K562 (cell line): ENCODE measurements at regions not wholly inside any gene's neighbourhood (a gene's known extent, or its start where the extent isn't known, plus 50 kb on each side); places are given as distances from the start of the nearest gene placed in this dataset.

Experiments
- ATAC-seq: fragments of 200-7000 bp; cut with Tn5 transposase; 3 replicates; pipeline ENCODE4 v1.9.1; 2020; ENCODE audit warnings: moderate library complexity
- BruUV-seq: library from RNA; stranded (reverse); fragments of 400-500 nt; replicated peaks from 2 replicates; lab custom pipeline; 2021; lab: Mats Ljungman, UMichigan
- CTCF ChIA-PET: fragments of 300-600 bp; formaldehyde crosslinking; extraction: SDS; loops from one replicate; lab custom pipeline; 2021; ENCODE audit warnings: low intra/inter-chr PET ratio; lab: Yijun Ruan, JAX
- POLR2A ChIA-PET: fragments of 300-600, 350-650 bp; sonication (Branson Sonifier 250); formaldehyde crosslinking; extraction: SDS; loops from one replicate; lab custom pipeline; 2021; ENCODE audit warnings: antibody characterized with exemption, inconsistent platforms; lab: Yijun Ruan, JAX
- DNase-seq, 4 experiments: peaks; one replicate each; pipeline versions ENCODE4 v3.0.0 to v3.0.0-alpha.2; 2011 to 2018; ENCODE audit warnings: low spot score in 3 of 4, mixed read lengths in 3 of 4; ENCODE audit errors: extremely low read depth in 1 of 4
- FAIRE-seq: peaks from 2 replicates; lab custom pipeline; 2011; peaks lifted over from hg19 to GRCh38; lab: Jason Lieb, UNC
- H2AFZ ChIP-seq: 2 replicates; pipeline ENCODE4 v1.6.0; 2011; ENCODE audit warnings: low read depth, low read length, control low read depth, inconsistent platforms
- H3K27ac ChIP-seq: fragments of 200-600 bp; 3 replicates; pipeline ENCODE4 v1.8.0; 2011; ENCODE audit warnings: low read depth, mild to moderate bottlenecking, control low read depth, inconsistent platforms, low read length, moderate library complexity, mixed read lengths; ENCODE audit errors: extremely low read depth
- H3K27me3 ChIP-seq, 2 experiments: fragments of 300-600 bp in 1 of 2; 2 replicates in 1 of 2; 3 replicates in 1 of 2; pipeline versions ENCODE4 v1.6.0 to v1.8.0; 2011; ENCODE audit warnings: inconsistent platforms in 2 of 2, low read length in 2 of 2, mild to moderate bottlenecking in 1 of 2, mixed read lengths in 1 of 2, moderate library complexity in 1 of 2; ENCODE audit not compliant: control insufficient read depth in 2 of 2, insufficient read depth in 2 of 2
- H3K36me3 ChIP-seq: fragments of 300-600 bp; 3 replicates; pipeline ENCODE4 v1.8.0; 2011; ENCODE audit warnings: mild to moderate bottlenecking, low read length, inconsistent platforms; ENCODE audit not compliant: control insufficient read depth, insufficient read depth
- H3K4me1 ChIP-seq, 2 experiments: fragments of 200-600 bp in 1 of 2; replicated peaks in 1 of 2; 2 replicates in 1 of 2; 3 replicates in 1 of 2; pipeline versions ENCODE4 v1.5.1 to v1.8.0; 2011; ENCODE audit warnings: inconsistent platforms in 2 of 2, low read length in 2 of 2, mild to moderate bottlenecking in 1 of 2, mixed read lengths in 1 of 2, moderate library complexity in 1 of 2; ENCODE audit not compliant: control insufficient read depth in 2 of 2, insufficient read depth in 2 of 2
- H3K4me2 ChIP-seq: 2 replicates; pipeline ENCODE4 v1.6.1; 2011; ENCODE audit warnings: low read length, control low read depth, inconsistent platforms, mixed read lengths; ENCODE audit not compliant: insufficient read depth
- H3K4me3 ChIP-seq: fragments of 200-600 bp; sonication (generic), shearing (Covaris generic); 2 replicates; pipeline ENCODE4 v1.5.1; 2016; ENCODE audit warnings: control low read depth, inconsistent platforms
- H3K79me2 ChIP-seq: fragments of 200-600 bp; 3 replicates; pipeline ENCODE4 v1.8.0; 2011; ENCODE audit warnings: low read length, inconsistent platforms; ENCODE audit not compliant: control insufficient read depth, insufficient read depth
- H3K9ac ChIP-seq, 2 experiments: 2 replicates each; pipeline versions ENCODE4 v1.6.0 to v1.6.1; 2011; ENCODE audit warnings: low read depth in 2 of 2, low read length in 2 of 2, control low read depth in 1 of 2, inconsistent platforms in 1 of 2, mild to moderate bottlenecking in 1 of 2, mixed read lengths in 1 of 2; ENCODE audit not compliant: insufficient read depth in 1 of 2
- H3K9me1 ChIP-seq: one replicate; pipeline ENCODE4 v1.6.0; 2011; ENCODE audit warnings: inconsistent platforms, mild to moderate bottlenecking, low read length, moderate library complexity; ENCODE audit not compliant: control insufficient read depth, insufficient read depth
- H3K9me3 ChIP-seq: replicated peaks from 2 replicates; pipeline ENCODE4 v1.5.1; 2011; ENCODE audit warnings: low read depth, low read length, inconsistent platforms; ENCODE audit not compliant: control insufficient read depth, insufficient read depth
- H4K20me1 ChIP-seq: replicated peaks from 2 replicates; pipeline ENCODE4 v1.6.1; 2011; ENCODE audit warnings: low read length, inconsistent platforms, mixed read lengths; ENCODE audit not compliant: control insufficient read depth, insufficient read depth
- BCOR ChIP-seq: fragments of 450-650 bp; IDR thresholded peaks from 2 replicates; pipeline ENCODE4 v1.6.1; 2016
- CSDE1 ChIP-seq, 2 experiments: fragments of 450-650 bp; IDR thresholded peaks; 2 replicates each; pipeline ENCODE4 v1.6.1; 2016; ENCODE audit warnings: mild to moderate bottlenecking in 1 of 2
- ERF ChIP-seq: fragments of 450-650 bp; formaldehyde crosslinking; IDR thresholded peaks from 2 replicates; pipeline ENCODE4 v1.4.0; 2020; ENCODE audit warnings: mild to moderate bottlenecking, mixed read lengths
- PHF8 ChIP-seq: fragments of 200-600 bp; sonication (generic); IDR thresholded peaks from 2 replicates; pipeline ENCODE4 v1.6.1; 2012; ENCODE audit warnings: mixed run types, mild to moderate bottlenecking, inconsistent platforms, low read length, moderate library complexity, borderline replicate concordance
- POLR2B ChIP-seq: fragments of 450-650 bp; IDR thresholded peaks from 2 replicates; pipeline ENCODE4 v1.6.1; 2018; ENCODE audit warnings: low read depth; ENCODE audit not compliant: partially characterized antibody
- ZNF551 ChIP-seq: fragments of 250-450 bp; sonication (Bioruptor Pico); IDR thresholded peaks from 2 replicates; pipeline ENCODE4 v1.5.0; 2021; ENCODE audit warnings: mild to moderate bottlenecking, moderate library complexity
- WGBS: fragments of 100-300 bp; shearing (Covaris generic); methylation state at CpG from one replicate; pipeline ENCODE4 v1.1.6; 2016; ENCODE audit warnings: low coverage, mixed read lengths; ENCODE audit not compliant: insufficient coverage; ENCODE audit errors: missing lambda C conversion rate; 5-methylcytosine and 5-hydroxymethylcytosine counted together
- in situ Hi-C: fragments of 300-500 bp; cut with MboI; formaldehyde crosslinking; loops from 4 replicates; pipeline ENCODE4 v1.15.0; 2018; ENCODE audit warnings: inconsistent platforms, mixed read lengths
- intact Hi-C: fragments of 100-400 bp; cut with micrococcal nuclease; formaldehyde crosslinking; loops from 2 replicates; pipeline ENCODE4 v1.14.2; 2022
- TF ChIP-seq, protein P1 (sequence below): IDR thresholded peaks from 3 replicates; pipeline ENCODE4 v1.6.1; 2011; ENCODE audit warnings: borderline replicate concordance, mild to moderate bottlenecking; ENCODE audit not compliant: insufficient read length, insufficient read depth
- TF ChIP-seq, protein P2 (sequence below): fragments of 200-400 bp; formaldehyde crosslinking; IDR thresholded peaks from 2 replicates; pipeline ENCODE4 v1.6.1; 2017; ENCODE audit warnings: mild to moderate bottlenecking, low read depth, low read length, moderate library complexity
- TF ChIP-seq, protein P3 (sequence below): fragments of 450-650 bp; IDR thresholded peaks from 2 replicates; pipeline ENCODE4 v1.6.1; 2018; ENCODE audit not compliant: partially characterized antibody

DNA sequence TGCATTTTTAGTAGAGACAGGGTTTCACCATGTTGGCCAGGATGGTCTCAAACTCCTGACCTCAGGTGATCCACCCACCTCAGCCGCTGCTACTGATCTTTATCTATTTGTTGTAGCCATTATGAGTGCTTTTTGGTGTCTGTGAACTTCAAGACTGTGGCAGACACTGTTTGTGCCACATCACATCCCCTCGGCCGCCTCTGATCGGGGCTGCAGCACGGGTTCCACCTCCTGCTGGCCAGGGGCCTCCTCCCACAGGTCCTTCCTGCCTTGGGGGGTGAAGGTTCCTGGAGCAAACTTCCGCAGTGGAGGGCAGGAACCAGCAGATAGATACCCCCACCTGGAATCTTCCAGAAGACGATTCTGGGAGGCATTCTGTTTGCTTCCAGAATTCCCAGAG, 98.5 kb downstream of the C9orf50 start:
- Histone ChIP-seq H4K20me1 (no peaks in the 10 kb centered on the region), H3K4me3 (no peak overlapping the region), H3K36me3 (no peaks in the 10 kb centered on the region), H3K27me3 (no peaks in the 10 kb centered on the region; a peak in 1 of 5 replicates), H3K4me2 (no peak overlapping the region), H3K9me1 (no peaks in the 10 kb centered on the region), H3K27ac (no peak overlapping the region), H3K9me3 (no peaks in the 10 kb centered on the region), H3K4me1 (peaks cover 9 to 11% of the 10 kb centered on the region in 2 experiments; a peak in 4 of 5 replicates), H3K79me2 (no peaks in the 10 kb centered on the region), H2AFZ (no peak overlapping the region), H3K9ac (no peak overlapping the region; a peak in 1 of 4 replicates)
- no TSS peak for BruUV-seq
- FAIRE-seq (no peak), ATAC-seq (no peak), DNase-seq (no peak)
- in situ Hi-C loops (no loop called here), intact Hi-C loops (no loop called here)
- POLR2A ChIA-PET = interaction anchor here (0.8 kb wide), 1 partner anchor 60 kb away, joined by 5 read pairs; no protein-coding TSS in a partner anchor
- WGBS = 20% methylated on average over 6 of the region's 7 CpGs
- CTCF ChIA-PET = no interaction called here
- TF ChIP-seq, protein P1, sequence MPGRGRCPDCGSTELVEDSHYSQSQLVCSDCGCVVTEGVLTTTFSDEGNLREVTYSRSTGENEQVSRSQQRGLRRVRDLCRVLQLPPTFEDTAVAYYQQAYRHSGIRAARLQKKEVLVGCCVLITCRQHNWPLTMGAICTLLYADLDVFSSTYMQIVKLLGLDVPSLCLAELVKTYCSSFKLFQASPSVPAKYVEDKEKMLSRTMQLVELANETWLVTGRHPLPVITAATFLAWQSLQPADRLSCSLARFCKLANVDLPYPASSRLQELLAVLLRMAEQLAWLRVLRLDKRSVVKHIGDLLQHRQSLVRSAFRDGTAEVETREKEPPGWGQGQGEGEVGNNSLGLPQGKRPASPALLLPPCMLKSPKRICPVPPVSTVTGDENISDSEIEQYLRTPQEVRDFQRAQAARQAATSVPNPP = no peak
- TF ChIP-seq ERF = no peak
- TF ChIP-seq, protein P2, sequence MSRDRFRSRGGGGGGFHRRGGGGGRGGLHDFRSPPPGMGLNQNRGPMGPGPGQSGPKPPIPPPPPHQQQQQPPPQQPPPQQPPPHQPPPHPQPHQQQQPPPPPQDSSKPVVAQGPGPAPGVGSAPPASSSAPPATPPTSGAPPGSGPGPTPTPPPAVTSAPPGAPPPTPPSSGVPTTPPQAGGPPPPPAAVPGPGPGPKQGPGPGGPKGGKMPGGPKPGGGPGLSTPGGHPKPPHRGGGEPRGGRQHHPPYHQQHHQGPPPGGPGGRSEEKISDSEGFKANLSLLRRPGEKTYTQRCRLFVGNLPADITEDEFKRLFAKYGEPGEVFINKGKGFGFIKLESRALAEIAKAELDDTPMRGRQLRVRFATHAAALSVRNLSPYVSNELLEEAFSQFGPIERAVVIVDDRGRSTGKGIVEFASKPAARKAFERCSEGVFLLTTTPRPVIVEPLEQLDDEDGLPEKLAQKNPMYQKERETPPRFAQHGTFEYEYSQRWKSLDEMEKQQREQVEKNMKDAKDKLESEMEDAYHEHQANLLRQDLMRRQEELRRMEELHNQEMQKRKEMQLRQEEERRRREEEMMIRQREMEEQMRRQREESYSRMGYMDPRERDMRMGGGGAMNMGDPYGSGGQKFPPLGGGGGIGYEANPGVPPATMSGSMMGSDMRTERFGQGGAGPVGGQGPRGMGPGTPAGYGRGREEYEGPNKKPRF = no peak
- TF ChIP-seq, protein P3, sequence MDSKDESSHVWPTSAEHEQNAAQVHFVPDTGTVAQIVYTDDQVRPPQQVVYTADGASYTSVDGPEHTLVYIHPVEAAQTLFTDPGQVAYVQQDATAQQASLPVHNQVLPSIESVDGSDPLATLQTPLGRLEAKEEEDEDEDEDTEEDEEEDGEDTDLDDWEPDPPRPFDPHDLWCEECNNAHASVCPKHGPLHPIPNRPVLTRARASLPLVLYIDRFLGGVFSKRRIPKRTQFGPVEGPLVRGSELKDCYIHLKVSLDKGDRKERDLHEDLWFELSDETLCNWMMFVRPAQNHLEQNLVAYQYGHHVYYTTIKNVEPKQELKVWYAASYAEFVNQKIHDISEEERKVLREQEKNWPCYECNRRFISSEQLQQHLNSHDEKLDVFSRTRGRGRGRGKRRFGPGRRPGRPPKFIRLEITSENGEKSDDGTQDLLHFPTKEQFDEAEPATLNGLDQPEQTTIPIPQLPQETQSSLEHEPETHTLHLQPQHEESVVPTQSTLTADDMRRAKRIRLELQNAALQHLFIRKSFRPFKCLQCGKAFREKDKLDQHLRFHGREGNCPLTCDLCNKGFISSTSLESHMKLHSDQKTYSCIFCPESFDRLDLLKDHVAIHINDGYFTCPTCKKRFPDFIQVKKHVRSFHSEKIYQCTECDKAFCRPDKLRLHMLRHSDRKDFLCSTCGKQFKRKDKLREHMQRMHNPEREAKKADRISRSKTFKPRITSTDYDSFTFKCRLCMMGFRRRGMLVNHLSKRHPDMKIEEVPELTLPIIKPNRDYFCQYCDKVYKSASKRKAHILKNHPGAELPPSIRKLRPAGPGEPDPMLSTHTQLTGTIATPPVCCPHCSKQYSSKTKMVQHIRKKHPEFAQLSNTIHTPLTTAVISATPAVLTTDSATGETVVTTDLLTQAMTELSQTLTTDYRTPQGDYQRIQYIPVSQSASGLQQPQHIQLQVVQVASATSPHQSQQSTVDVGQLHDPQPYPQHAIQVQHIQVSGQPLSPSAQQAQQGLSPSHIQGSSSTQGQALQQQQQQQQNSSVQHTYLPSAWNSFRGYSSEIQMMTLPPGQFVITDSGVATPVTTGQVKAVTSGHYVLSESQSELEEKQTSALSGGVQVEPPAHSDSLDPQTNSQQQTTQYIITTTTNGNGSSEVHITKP = no peak
- TF ChIP-seq PHF8 = no peak
- TF ChIP-seq ZNF551 (CRISPR knock-in tag) = no peak
- TF ChIP-seq CSDE1 (IDR thresholded peaks at IDR 0.05) = no peak
- no peak for TF ChIP-seq POLR2B
- TF ChIP-seq BCOR = no peak
